Inflammatory macrophage treated with lipopolysaccharide for 4 hours (primary cell): ENCODE measurements at regions not wholly inside any gene's neighbourhood (a gene's known extent, or its start where the extent isn't known, plus 50 kb on each side); places are given as distances from the start of the nearest gene placed in this dataset.

Experiments
- DNase-seq: peaks from one replicate; pipeline ENCODE4 v3.0.0-alpha.2; 2020

GRCh38 chr16:11478431-11479119, 108.1 kb downstream of the LITAF start:
- DNase-seq: no peak

GRCh38 chr16:11479916-11480315, 106.8 kb downstream of the LITAF start:
- DNase-seq: no peak

GRCh38 chr16:11480634-11481033, 106.1 kb downstream of the LITAF start:
- no peak for DNase-seq

- DNase-seq: no peak
Observed at GRCh38 chr16:11481987-11482386, 104.7 kb downstream of the LITAF start.

GRCh38 chr16:11482946-11483748, 103.6 kb downstream of the LITAF start:
- no peak for DNase-seq

GRCh38 chr16:11484691-11485258, 101.9 kb downstream of the LITAF start:
- DNase-seq: no peak

- no peak for DNase-seq
Observed at GRCh38 chr16:11485676-11486075, 101.0 kb downstream of the LITAF start.

- DNase-seq: no peak
Observed at GRCh38 chr16:11487289-11487688, 99.4 kb downstream of the LITAF start.

- DNase-seq: no peak
Observed at GRCh38 chr16:11488304-11488703, 98.4 kb downstream of the LITAF start.

- no peak for DNase-seq
Observed at GRCh38 chr16:11491524-11491923, 95.2 kb downstream of the LITAF start.

- no peak for DNase-seq
Observed at GRCh38 chr16:11492808-11493530, 93.8 kb downstream of the LITAF start.

GRCh38 chr16:11493531-11493929, 93.2 kb downstream of the LITAF start:
- no peak for DNase-seq

GRCh38 chr16:11494029-11494428, 92.7 kb downstream of the LITAF start:
- DNase-seq: no peak

- DNase-seq: no peak
Observed at GRCh38 chr16:11494433-11494832, 92.3 kb downstream of the LITAF start.

- DNase-seq: no peak
Observed at GRCh38 chr16:11495066-11495407, 91.7 kb downstream of the LITAF start.
